GM12878 (cell line): ENCODE measurements at regions not wholly inside any gene's neighbourhood (a gene's known extent, or its start where the extent isn't known, plus 50 kb on each side); places are given as distances from the start of the nearest gene placed in this dataset.

Source experiments
- ATAC-seq: fragments of 200-7000 bp; cut with Tn5 transposase; 3 replicates; pipeline ENCODE4 v1.9.1; 2020; ENCODE audit warnings: mild to moderate bottlenecking, moderate library complexity
- BruUV-seq: library from RNA; stranded (reverse); fragments of 400-500 nt; replicated peaks from 2 replicates; lab custom pipeline; 2021; lab: Mats Ljungman, UMichigan
- CTCF ChIA-PET: fragments of 300-600 bp; sonication (Branson Sonifier 250); formaldehyde crosslinking; extraction: SDS; loops from one replicate; lab custom pipeline; 2021; ENCODE audit warnings: inconsistent platforms; lab: Yijun Ruan, JAX
- POLR2A ChIA-PET: fragments of 350-600 bp; formaldehyde crosslinking; extraction: SDS; loops from one replicate; lab custom pipeline; 2021; ENCODE audit warnings: inconsistent platforms; lab: Charles Lee
- RAD21 ChIA-PET: fragments of 300-600 bp; sonication (Branson Sonifier 250); formaldehyde crosslinking; loops from one replicate; lab custom pipeline; 2023; ENCODE audit warnings: antibody characterized with exemption; ENCODE audit not compliant: unreplicated experiment; lab: Charles Lee
- SMC1A ChIA-PET: fragments of 300-600 bp; sonication (Branson Sonifier 250); formaldehyde crosslinking; loops from one replicate; lab custom pipeline; 2023; ENCODE audit not compliant: unreplicated experiment, uncharacterized antibody; lab: Charles Lee
- DNase-seq: peaks from one replicate; pipeline ENCODE4 v3.0.0-alpha.2; 2011; ENCODE audit warnings: low read depth, low spot score
- FAIRE-seq: peaks from 3 replicates; lab custom pipeline; 2011; peaks lifted over from hg19 to GRCh38; lab: Jason Lieb, UNC
- H2AFZ ChIP-seq: 2 replicates; pipeline ENCODE4 v1.6.0; 2011; ENCODE audit warnings: low read depth, low read length, control low read depth; ENCODE audit not compliant: control insufficient read depth
- H3K27ac ChIP-seq: 2 replicates; pipeline ENCODE4 v1.5.1; 2011; ENCODE audit warnings: control low read depth; ENCODE audit not compliant: control insufficient read depth, insufficient read depth
- H3K27me3 ChIP-seq, 2 experiments: replicated peaks in 1 of 2; 2 replicates each; pipeline versions ENCODE4 v1.6.0 to v1.6.1; 2011; ENCODE audit warnings: low read length in 1 of 2; ENCODE audit not compliant: control insufficient read depth in 2 of 2, insufficient read depth in 2 of 2
- H3K36me3 ChIP-seq, 2 experiments: 2 replicates each; pipeline ENCODE4 v1.5.1; 2011; ENCODE audit warnings: low read length in 1 of 2; ENCODE audit not compliant: control insufficient read depth in 2 of 2, insufficient read depth in 2 of 2
- H3K4me1 ChIP-seq: 2 replicates; pipeline ENCODE4 v1.6.1; 2011; ENCODE audit warnings: mild to moderate bottlenecking, low read length, moderate library complexity, mixed read lengths; ENCODE audit not compliant: control insufficient read depth, insufficient read depth
- H3K4me2 ChIP-seq: 2 replicates; pipeline ENCODE4 v1.6.0; 2011; ENCODE audit warnings: control low read depth; ENCODE audit not compliant: control insufficient read depth, insufficient read depth
- H3K4me3 ChIP-seq: fragments of 200-600 bp; sonication (generic); 2 replicates; pipeline ENCODE4 v1.5.1; 2016
- H3K79me2 ChIP-seq: 2 replicates; pipeline ENCODE4 v1.6.0; 2011; ENCODE audit warnings: low read length; ENCODE audit not compliant: control insufficient read depth, insufficient read depth
- H3K9ac ChIP-seq: 2 replicates; pipeline ENCODE4 v1.8.0; 2011; ENCODE audit warnings: low read length, control low read depth, mixed read lengths; ENCODE audit not compliant: control insufficient read depth, insufficient read depth
- H3K9me3 ChIP-seq: replicated peaks from 3 replicates; pipeline ENCODE4 v1.5.1; 2011; ENCODE audit warnings: mild to moderate bottlenecking, low read length; ENCODE audit not compliant: control insufficient read depth, insufficient read depth
- H4K20me1 ChIP-seq: 2 replicates; pipeline ENCODE4 v1.6.0; 2011; ENCODE audit not compliant: control insufficient read depth, insufficient read depth
- BCLAF1 ChIP-seq: fragments of 450-650 bp; IDR thresholded peaks from 2 replicates; pipeline ENCODE4 v1.6.1; 2017; ENCODE audit warnings: antibody characterized with exemption, mild to moderate bottlenecking, moderate library complexity
- CBFB ChIP-seq: IDR thresholded peaks from 2 replicates; pipeline ENCODE4 v1.6.1; 2016; ENCODE audit warnings: antibody characterized with exemption, low read depth
- CBX5 ChIP-seq: sonication (generic); IDR thresholded peaks from 2 replicates; pipeline ENCODE4 v1.6.1; 2016; ENCODE audit warnings: low read depth, moderate library complexity, mild to moderate bottlenecking, inconsistent platforms
- CEBPZ ChIP-seq: fragments of 150-350 bp; IDR thresholded peaks from 2 replicates; pipeline ENCODE4 v1.6.1; 2016; ENCODE audit warnings: low read depth, low read length
- CHD2 ChIP-seq: IDR thresholded peaks from 2 replicates; pipeline ENCODE4 v1.6.1; 2011; ENCODE audit warnings: low read depth, low read length, improper control_type of control experiment, borderline replicate concordance
- CREB1 ChIP-seq: IDR thresholded peaks from 2 replicates; pipeline ENCODE4 v1.6.1; 2012; ENCODE audit warnings: low read depth, mild to moderate bottlenecking, inconsistent platforms
- E2F8 ChIP-seq: fragments of 450-650 bp; IDR thresholded peaks from 2 replicates; pipeline ENCODE4 v1.6.1; 2018; ENCODE audit warnings: mild to moderate bottlenecking, low read depth, moderate library complexity; ENCODE audit not compliant: partially characterized antibody
- EP300 ChIP-seq, 2 experiments: fragments of 150-350 bp in 1 of 2; IDR thresholded peaks; 2 replicates each; pipeline ENCODE4 v1.6.1; 2011 to 2012; ENCODE audit warnings: low read depth in 2 of 2, low read length in 2 of 2, borderline replicate concordance in 1 of 2, improper control_type of control experiment in 1 of 2, inconsistent platforms in 1 of 2; ENCODE audit not compliant: control insufficient read depth in 1 of 2
- GABPA ChIP-seq: IDR thresholded peaks from 2 replicates; pipeline ENCODE4 v1.6.1; 2014; ENCODE audit warnings: antibody characterized with exemption, low read depth, mild to moderate bottlenecking, inconsistent platforms
- GATAD2B ChIP-seq: fragments of 450-650 bp; conservative IDR thresholded peaks from 2 replicates; pipeline ENCODE4 v1.6.1; 2017; ENCODE audit warnings: low read depth, mild to moderate bottlenecking, moderate library complexity
- HDAC6 ChIP-seq: fragments of 200-600 bp; sonication (generic); IDR thresholded peaks from one replicate; pipeline ENCODE4 v1.8.0; 2017; ENCODE audit warnings: antibody characterized with exemption; ENCODE audit not compliant: unreplicated experiment
- IKZF1 ChIP-seq: fragments of 450-650 bp; conservative IDR thresholded peaks from 2 replicates; pipeline ENCODE4 v1.6.1; 2017; ENCODE audit warnings: antibody characterized with exemption, mild to moderate bottlenecking
- NFXL1 ChIP-seq: fragments of 450-650 bp; IDR thresholded peaks from 2 replicates; pipeline ENCODE4 v1.6.1; 2017; ENCODE audit warnings: antibody characterized with exemption, mild to moderate bottlenecking, borderline replicate concordance
- PAX5 ChIP-seq: IDR thresholded peaks from 2 replicates; pipeline ENCODE4 v1.6.1; 2011; ENCODE audit warnings: low read depth, low read length, borderline replicate concordance
- ZNF217 ChIP-seq: fragments of 450-650 bp; IDR thresholded peaks from 2 replicates; pipeline ENCODE4 v1.6.1; 2017; ENCODE audit warnings: antibody characterized with exemption, mild to moderate bottlenecking
- whole genome bisulfite sequencing: methylation state at CpG from one replicate; pipeline ENCODE4 v1.1.6; 2016; ENCODE audit warnings: low lambda C conversion rate; ENCODE audit not compliant: insufficient replicate concordance, insufficient coverage; ENCODE audit errors: missing lambda C conversion rate; 5-methylcytosine and 5-hydroxymethylcytosine counted together
- in situ Hi-C: fragments of 300-500 bp; cut with MboI; formaldehyde crosslinking; loops from 9 replicates; pipeline ENCODE4 v1.14.3; 2018; ENCODE audit warnings: mixed read lengths
- intact Hi-C: fragments of 100-400 bp; cut with micrococcal nuclease; formaldehyde crosslinking; loops from one replicate; pipeline ENCODE4 v1.14.2; 2022; ENCODE audit not compliant: unreplicated experiment

GRCh38 chr6:168186438-168186837 is 107.4 kb upstream of the FRMD1 start:
- ChIA-PET RAD21 (no interaction called here), SMC1A (no interaction called here), POLR2A (no interaction called here), CTCF (no interaction called here)
- Histone ChIP-seq H2AFZ (no peak overlapping the region), H3K36me3 (no peaks in the 10 kb centered on the region), H3K27me3 (no peaks in the 10 kb centered on the region), H3K4me3 (no peak overlapping the region), H3K79me2 (no peaks in the 10 kb centered on the region), H3K4me1 (no peaks in the 10 kb centered on the region), H3K9ac (no peak overlapping the region), H3K4me2 (no peak overlapping the region), H4K20me1 (no peaks in the 10 kb centered on the region), H3K9me3 (no peaks in the 10 kb centered on the region), H3K27ac (no peak overlapping the region)
- ATAC-seq (no peak), FAIRE-seq (no peak), DNase-seq (no peak)
- in situ Hi-C loops, result no loop called here
- intact Hi-C loops, result no loop called here
- no peak for TF ChIP-seq CEBPZ
- TF ChIP-seq E2F8, result no peak
- no peak for TF ChIP-seq IKZF1
- no peak for TF ChIP-seq ZNF217
- no peak for TF ChIP-seq PAX5
- no peak for TF ChIP-seq CBFB
- TF ChIP-seq CREB1, result no peak
- TF ChIP-seq GATAD2B, result no peak
- TF ChIP-seq HDAC6, result no peak
- no peak for TF ChIP-seq BCLAF1
- no peak for TF ChIP-seq CHD2
- no peak for TF ChIP-seq CBX5
- no peak for TF ChIP-seq GABPA
- TF ChIP-seq EP300 (IDR thresholded peaks at IDR 0.05; ENCODE audit: borderline replicate concordance in 1 of 2, control insufficient read depth in 1 of 2, low read depth in 2 of 2, low read length in 2 of 2), result no peak
- TF ChIP-seq NFXL1, result no peak
- BruUV-seq, result no TSS peak
- 10% methylated on average over 5 of the region's 5 CpGs for WGBS
